AG09319 (cell line): ENCODE measurements at regions not wholly inside any gene's neighbourhood (a gene's known extent, or its start where the extent isn't known, plus 50 kb on each side); places are given as distances from the start of the nearest gene placed in this dataset.

ENCODE experiments used
- DNase-seq: peaks from one replicate; pipeline ENCODE4 v3.0.0-alpha.2; 2010; ENCODE audit warnings: low read depth; ENCODE audit errors: extremely low read depth
- TF ChIP-seq, protein P1 (sequence below): IDR thresholded peaks from 2 replicates; pipeline ENCODE4 v1.5.1; 2011; ENCODE audit warnings: low read depth, mild to moderate bottlenecking, inconsistent platforms, low read length, moderate library complexity

DNA sequence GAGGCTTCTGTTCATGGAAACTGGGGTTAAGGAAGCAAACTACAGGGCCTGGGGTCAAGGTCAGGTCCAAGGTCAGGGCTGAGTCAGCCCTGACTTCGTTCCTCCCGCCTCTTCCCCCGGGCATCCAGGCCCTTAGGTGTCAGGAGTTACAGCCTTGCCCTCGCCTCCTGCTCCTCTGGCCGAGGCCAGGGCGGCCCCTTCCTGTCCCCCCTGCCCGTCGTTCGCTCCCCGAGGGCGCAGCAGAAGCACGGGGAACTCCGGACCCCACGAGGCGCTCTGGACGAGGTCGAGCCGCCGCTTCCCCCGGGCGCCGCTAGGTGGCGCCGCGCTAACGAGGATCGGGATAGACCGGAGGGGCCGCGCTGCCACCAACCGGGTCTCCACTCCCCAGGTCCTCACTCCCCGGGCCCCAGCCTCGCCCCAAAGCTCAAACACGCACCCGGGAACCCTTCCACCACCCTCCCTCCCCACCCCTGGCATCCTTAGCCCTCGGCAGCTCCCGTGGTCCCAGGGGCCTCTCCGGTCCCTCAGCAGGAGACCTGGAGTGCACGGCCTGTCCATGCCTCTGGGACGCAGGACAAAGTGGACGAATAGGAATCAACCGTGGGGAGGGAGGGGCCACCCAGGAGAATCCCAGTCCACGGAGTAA is 59.2 kb upstream of the MYL10 start:
- DNase-seq = no peak
- TF ChIP-seq, protein P1, sequence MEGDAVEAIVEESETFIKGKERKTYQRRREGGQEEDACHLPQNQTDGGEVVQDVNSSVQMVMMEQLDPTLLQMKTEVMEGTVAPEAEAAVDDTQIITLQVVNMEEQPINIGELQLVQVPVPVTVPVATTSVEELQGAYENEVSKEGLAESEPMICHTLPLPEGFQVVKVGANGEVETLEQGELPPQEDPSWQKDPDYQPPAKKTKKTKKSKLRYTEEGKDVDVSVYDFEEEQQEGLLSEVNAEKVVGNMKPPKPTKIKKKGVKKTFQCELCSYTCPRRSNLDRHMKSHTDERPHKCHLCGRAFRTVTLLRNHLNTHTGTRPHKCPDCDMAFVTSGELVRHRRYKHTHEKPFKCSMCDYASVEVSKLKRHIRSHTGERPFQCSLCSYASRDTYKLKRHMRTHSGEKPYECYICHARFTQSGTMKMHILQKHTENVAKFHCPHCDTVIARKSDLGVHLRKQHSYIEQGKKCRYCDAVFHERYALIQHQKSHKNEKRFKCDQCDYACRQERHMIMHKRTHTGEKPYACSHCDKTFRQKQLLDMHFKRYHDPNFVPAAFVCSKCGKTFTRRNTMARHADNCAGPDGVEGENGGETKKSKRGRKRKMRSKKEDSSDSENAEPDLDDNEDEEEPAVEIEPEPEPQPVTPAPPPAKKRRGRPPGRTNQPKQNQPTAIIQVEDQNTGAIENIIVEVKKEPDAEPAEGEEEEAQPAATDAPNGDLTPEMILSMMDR = peak; percentile 88

DNA sequence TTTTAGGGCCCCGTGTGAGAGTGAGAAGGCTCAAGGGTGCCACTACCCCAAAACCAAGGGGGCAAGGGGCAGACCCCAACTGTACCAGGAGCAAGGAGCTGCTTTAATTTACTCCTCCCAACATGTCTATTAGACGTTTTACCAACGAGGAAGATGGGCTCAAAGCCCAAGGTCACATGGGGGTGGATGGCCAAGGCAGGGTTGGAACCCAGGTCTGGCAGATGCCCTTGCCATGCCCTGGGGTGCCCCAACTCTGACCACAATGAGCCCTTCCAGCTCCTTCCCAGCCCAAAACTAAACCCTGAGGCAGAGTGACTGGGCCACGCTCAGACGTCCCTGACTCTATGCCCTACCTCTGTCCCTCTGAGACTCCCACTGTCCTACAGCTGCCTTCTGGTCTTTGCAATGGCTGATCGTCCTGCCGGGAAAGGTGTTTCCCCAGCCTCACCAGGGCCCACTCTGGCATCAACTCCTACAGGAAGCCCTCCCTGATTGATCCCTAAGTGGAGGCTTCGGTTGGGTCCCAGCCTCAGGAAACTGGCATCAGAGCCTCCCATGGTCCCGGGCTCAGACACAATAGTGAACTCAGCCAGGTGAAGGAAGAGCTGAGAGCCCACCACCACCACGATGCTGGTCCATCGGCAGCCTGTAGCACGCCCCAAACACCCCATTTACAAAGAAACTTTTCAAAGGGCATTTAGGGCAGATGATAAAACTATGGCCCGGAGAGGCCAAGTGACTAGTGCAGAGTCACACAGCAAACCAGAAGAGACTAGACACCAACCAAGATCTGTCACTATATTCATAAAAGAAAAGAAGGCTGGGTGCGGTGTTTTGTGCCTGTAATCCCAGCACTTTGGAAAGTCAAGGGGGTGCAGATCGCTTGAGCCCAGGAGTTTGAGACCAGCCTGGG is 60.2 kb upstream of the MYL10 start:
- TF ChIP-seq, protein P1 = no peak
- no peak for DNase-seq

DNA sequence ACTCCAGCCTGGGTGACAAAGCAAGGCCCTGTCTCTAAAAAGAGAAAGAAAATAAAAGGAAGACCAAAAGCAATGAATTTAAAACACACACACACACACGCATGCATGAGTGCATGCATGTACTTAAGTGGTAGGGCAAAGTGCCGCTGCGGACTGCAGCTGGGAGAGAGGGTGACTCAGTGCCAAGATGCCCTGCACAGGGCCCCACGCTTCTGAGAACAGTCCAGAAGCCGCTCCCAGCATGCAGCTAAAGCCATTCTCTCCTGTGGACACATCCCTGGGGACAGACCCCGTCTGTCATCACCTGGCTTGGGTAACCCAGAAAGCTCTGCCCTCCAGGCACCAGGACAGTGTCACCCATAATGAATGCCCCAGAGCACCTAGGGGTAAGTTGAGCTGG is 61.0 kb upstream of the MYL10 start:
- TF ChIP-seq, protein P1 = no peak
- no peak for DNase-seq

DNA sequence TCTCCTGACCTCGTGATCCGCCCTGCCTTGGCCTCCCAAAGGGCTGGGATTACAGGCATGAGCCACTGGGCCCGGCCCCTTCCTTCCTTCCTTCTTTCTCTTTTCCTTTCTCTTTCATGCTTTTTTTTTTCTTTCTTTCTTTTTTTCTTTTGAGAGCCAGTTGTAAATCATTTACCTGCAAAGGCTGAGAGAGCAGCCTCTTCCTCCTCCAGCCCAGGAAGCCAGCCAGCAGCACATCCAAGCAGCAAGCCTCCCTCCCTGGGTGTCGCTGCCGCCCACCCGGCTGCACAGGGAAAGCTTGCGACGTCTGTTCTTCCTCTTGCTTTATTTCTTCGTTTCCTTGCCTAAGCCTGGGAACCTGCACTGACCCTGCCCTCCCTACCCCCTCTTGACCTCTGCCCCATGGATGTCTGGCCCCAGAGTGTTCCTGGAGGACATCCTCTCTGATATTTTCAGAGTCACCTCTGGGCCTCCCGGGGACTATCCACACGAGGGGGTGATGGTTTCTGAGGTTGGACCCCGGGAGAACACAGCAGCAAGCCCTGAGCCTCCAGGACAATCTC is 62.8 kb upstream of the MYL10 start:
- TF ChIP-seq, protein P1 = no peak
- DNase-seq = no peak

DNA sequence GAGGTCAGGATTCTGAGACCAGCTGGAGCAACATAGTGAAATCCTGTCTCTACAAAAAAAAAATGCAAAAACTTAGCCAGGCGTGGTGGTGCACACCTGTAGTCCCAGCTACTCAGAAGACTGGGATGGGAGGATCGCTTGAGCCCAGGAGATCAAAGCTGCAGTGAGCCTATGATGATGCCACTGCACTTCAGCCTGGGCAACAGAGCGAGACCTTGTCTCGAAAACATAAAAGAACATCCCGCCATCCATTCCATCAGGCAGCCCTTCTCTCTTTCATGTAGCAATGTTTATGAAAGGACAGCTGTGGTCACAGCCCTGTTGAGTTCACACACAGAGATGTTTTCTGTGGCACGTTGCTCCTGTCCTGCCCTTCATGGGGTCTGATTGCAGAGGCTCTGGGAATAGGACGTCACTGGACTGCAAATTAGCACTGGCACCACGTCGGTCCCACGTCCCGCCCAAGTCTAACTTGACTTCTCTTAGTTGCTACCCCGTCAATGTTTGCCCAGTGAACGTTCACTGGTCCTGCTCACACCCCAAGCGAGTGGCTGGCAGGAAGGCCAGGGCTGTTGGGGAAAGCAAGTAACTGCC is 64.5 kb upstream of the MYL10 start:
- TF ChIP-seq, protein P1 = no peak

DNA sequence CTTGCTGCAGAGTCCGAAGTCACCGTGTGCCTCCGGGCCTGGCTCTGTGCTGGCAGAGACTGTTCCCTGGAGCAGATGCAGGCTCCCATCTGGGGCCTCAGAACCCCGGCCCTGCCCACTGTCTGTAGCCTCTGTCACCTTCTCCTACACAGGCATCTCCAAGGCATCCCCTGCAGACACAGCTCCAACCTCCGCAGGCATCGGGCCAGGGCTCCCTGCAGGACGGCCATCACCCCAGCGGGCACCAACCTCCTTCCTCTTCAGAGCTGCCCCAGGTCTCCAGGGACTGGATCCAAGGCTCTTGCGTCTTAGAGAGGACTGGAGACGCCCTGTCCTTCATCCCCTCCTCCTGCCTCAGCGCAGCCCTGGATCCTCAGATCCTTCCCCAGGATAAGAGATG is 69.9 kb upstream of the MYL10 start:
- TF ChIP-seq, protein P1 = no peak
- no peak for DNase-seq

More for the DNA sequence above, 64.5 kb upstream of the MYL10 start:
- DNase-seq = no peak
